Fibroblast of lung (primary cell): ENCODE measurements at regions not wholly inside any gene's neighbourhood (a gene's known extent, or its start where the extent isn't known, plus 50 kb on each side); places are given as distances from the start of the nearest gene placed in this dataset.

Experiments
- DNase-seq, 2 donors: peaks; one replicate each; pipeline versions ENCODE4 v3.0.0 to v3.0.0-alpha.2; 2010; ENCODE audit warnings: low read depth in 2 of 2
- H2AFZ ChIP-seq: 2 replicates; pipeline ENCODE4 v1.5.1; 2012; ENCODE audit warnings: low read length, control low read depth, inconsistent platforms
- H3K27ac ChIP-seq: 2 replicates; pipeline ENCODE4 v1.5.1; 2011; ENCODE audit warnings: low read length, control low read depth; ENCODE audit not compliant: insufficient read depth
- H3K27me3 ChIP-seq: 2 replicates; pipeline ENCODE4 v1.5.1; 2011; ENCODE audit warnings: mild to moderate bottlenecking, low read length; ENCODE audit not compliant: control insufficient read depth, insufficient read depth
- H3K36me3 ChIP-seq: 2 replicates; pipeline ENCODE4 v1.5.1; 2011; ENCODE audit warnings: low read length; ENCODE audit not compliant: control insufficient read depth, insufficient read depth
- H3K4me1 ChIP-seq: 2 replicates; pipeline ENCODE4 v1.5.1; 2011; ENCODE audit warnings: low read length; ENCODE audit not compliant: control insufficient read depth, insufficient read depth; ENCODE audit errors: extremely low read depth
- H3K4me2 ChIP-seq: 2 replicates; pipeline ENCODE4 v1.5.1; 2011; ENCODE audit warnings: low read length, control low read depth; ENCODE audit not compliant: insufficient read depth; ENCODE audit errors: extremely low read depth
- H3K4me3 ChIP-seq, 4 experiments: fragments of 200-600 bp in 1 of 4; sonication (generic) in 1 of 4; replicated peaks in 1 of 4; 2 replicates each; pipeline ENCODE4 v1.5.1; 2011 to 2016; ENCODE audit warnings: low read length in 4 of 4, low read depth in 3 of 4, mild to moderate bottlenecking in 3 of 4, control low read depth in 2 of 4, inconsistent platforms in 1 of 4, mixed read lengths in 1 of 4; ENCODE audit not compliant: insufficient read depth in 1 of 4; ENCODE audit errors: control extremely low read depth in 1 of 4
- H3K79me2 ChIP-seq: 2 replicates; pipeline ENCODE4 v1.5.1; 2012; ENCODE audit warnings: mild to moderate bottlenecking, low read length, inconsistent platforms; ENCODE audit not compliant: control insufficient read depth, insufficient read depth
- H3K9ac ChIP-seq: 2 replicates; pipeline ENCODE4 v1.5.1; 2011; ENCODE audit warnings: mild to moderate bottlenecking, low read length, control low read depth; ENCODE audit not compliant: insufficient read depth
- H3K9me3 ChIP-seq: 2 replicates; pipeline ENCODE4 v1.5.1; 2012; ENCODE audit warnings: low read depth, low read length; ENCODE audit not compliant: control insufficient read depth, insufficient read depth
- H4K20me1 ChIP-seq: 2 replicates; pipeline ENCODE4 v1.5.1; 2011; ENCODE audit warnings: low read length; ENCODE audit not compliant: control insufficient read depth, insufficient read depth; ENCODE audit errors: extremely low read depth
- CTCF ChIP-seq, 2 donors: IDR thresholded peaks in 1 of 2; conservative IDR thresholded peaks in 1 of 2; 1 replicate in 1 of 2; 2 replicates in 1 of 2; pipeline ENCODE4 v1.5.1; 2011 to 2012; ENCODE audit warnings: low read length in 2 of 2, control low read depth in 1 of 2, inconsistent platforms in 1 of 2, low read depth in 1 of 2, mild to moderate bottlenecking in 1 of 2
- EZH2 ChIP-seq: IDR thresholded peaks from 2 replicates; pipeline ENCODE4 v1.5.1; 2012; ENCODE audit warnings: low read length, control low read depth, mild to moderate bottlenecking; ENCODE audit errors: missing control alignments

- Histone ChIP-seq H3K9me3 (no peaks in the 10 kb centered on the region), H3K4me2 (no peak overlapping the region), H3K79me2 (no peaks in the 10 kb centered on the region), H3K27me3 (no peaks in the 10 kb centered on the region), H4K20me1 (no peaks in the 10 kb centered on the region), H3K9ac (no peak overlapping the region), H3K4me3 (no peak overlapping the region), H2AFZ (no peak overlapping the region), H3K27ac (no peak overlapping the region), H3K36me3 (no peaks in the 10 kb centered on the region), H3K4me1 (no peaks in the 10 kb centered on the region)
- DNase-seq, result no peak
- TF ChIP-seq CTCF (conservative IDR thresholded peaks at IDR 0.05 in 1 of 2, IDR thresholded peaks at IDR 0.05 in 1 of 2; ENCODE audit: low read depth in 1 of 2, low read length in 2 of 2) (no peak), EZH2 (no peak)
These were observed 76.2 kb downstream of the IGLL1 start for GRCh38 chr22:23503736-23504440.

- no peaks in the 10 kb centered on the region for H4K20me1 ChIP-seq
- H3K4me2 ChIP-seq, result no peak overlapping the region
- no peak overlapping the region for H3K27ac ChIP-seq
- H3K27me3 ChIP-seq, result no peaks in the 10 kb centered on the region
- DNase-seq, result no peak
- H3K9me3 ChIP-seq, result no peaks in the 10 kb centered on the region
- H3K9ac ChIP-seq, result no peak overlapping the region
- H3K79me2 ChIP-seq, result no peaks in the 10 kb centered on the region
- TF ChIP-seq CTCF (conservative IDR thresholded peaks at IDR 0.05 in 1 of 2, IDR thresholded peaks at IDR 0.05 in 1 of 2; ENCODE audit: low read depth in 1 of 2, low read length in 2 of 2) (no peak), EZH2 (no peak)
- H3K4me1 ChIP-seq, result no peaks in the 10 kb centered on the region
- H2AFZ ChIP-seq, result no peak overlapping the region
- no peak overlapping the region for H3K4me3 ChIP-seq
- H3K36me3 ChIP-seq, result no peaks in the 10 kb centered on the region
These were observed 76.9 kb downstream of the IGLL1 start for GRCh38 chr22:23503142-23503541.

- H3K4me1 ChIP-seq, result no peaks in the 10 kb centered on the region
- H3K79me2 ChIP-seq, result no peaks in the 10 kb centered on the region
- H3K27me3 ChIP-seq, result no peaks in the 10 kb centered on the region
- no peak overlapping the region for H3K27ac ChIP-seq
- no peak overlapping the region for H3K4me3 ChIP-seq
- no peaks in the 10 kb centered on the region for H3K36me3 ChIP-seq
- no peaks in the 10 kb centered on the region for H4K20me1 ChIP-seq
- no peak for TF ChIP-seq CTCF (conservative IDR thresholded peaks at IDR 0.05 in 1 of 2, IDR thresholded peaks at IDR 0.05 in 1 of 2; ENCODE audit: low read depth in 1 of 2, low read length in 2 of 2)
- TF ChIP-seq EZH2, result no peak
- no peaks in the 10 kb centered on the region for H3K9me3 ChIP-seq
- DNase-seq, result no peak
- H3K4me2 ChIP-seq, result no peak overlapping the region
- no peak overlapping the region for H3K9ac ChIP-seq
- H2AFZ ChIP-seq, result no peak overlapping the region
These were observed 78.4 kb downstream of the IGLL1 start for GRCh38 chr22:23501708-23502107.
